ENCODE measurements at regions not wholly inside any gene's neighbourhood (a gene's known extent, or its start where the extent isn't known, plus 50 kb on each side); places are given as distances from the start of the nearest gene placed in this dataset.

- Histone ChIP-seq H3K27me3 (ENCODE audit: low read length) (no peaks in the 10 kb centered on the region), H3K79me2 (ENCODE audit: low read length) (no peaks in the 10 kb centered on the region), H4K20me1 (ENCODE audit: low read length) (no peaks in the 10 kb centered on the region), H3K4me2 (ENCODE audit: low read length) (no peak overlapping the region), H3K4me1 (ENCODE audit: insufficient read depth, low read length) (peaks cover 28% of the 10 kb centered on the region), H3K9ac (ENCODE audit: low read length) (no peak overlapping the region), H3F3A (ENCODE audit: low read length, unreplicated experiment) (no peaks in the 10 kb centered on the region), H2AFZ (ENCODE audit: low read length) (no peak overlapping the region), H3K27ac (ENCODE audit: low read length) (no peak overlapping the region), H3K36me3 (ENCODE audit: low read depth, low read length) (no peaks in the 10 kb centered on the region), H3K9me3 (ENCODE audit: low read length) (no peaks in the 10 kb centered on the region), H3K9me2 (replicated peaks; ENCODE audit: low read length) (no peaks in the 10 kb centered on the region), H3K4me3 (ENCODE audit: low read length) (no peak overlapping the region)
- POLR2A ChIA-PET (ENCODE audit: unreplicated experiment), result no interaction called here
- TF ChIP-seq CTCF (conservative IDR thresholded peaks at IDR 0.05; ENCODE audit: low read depth, low read length), result no peak
- TF ChIP-seq EZH2phosphoT487 (IDR thresholded peaks at IDR 0.05; ENCODE audit: borderline replicate concordance, low read length), result no peak
- TF ChIP-seq EZH2 (IDR thresholded peaks at IDR 0.05; ENCODE audit: low read length, unreplicated experiment), result no peak
- no peak for ATAC-seq
- intact Hi-C loops (cut with micrococcal nuclease), result no loop called here
- BruUV-seq (replicated peaks), result no TSS peak
- no peak for DNase-seq
- CTCF ChIA-PET, result no interaction called here
Measured at GRCh38 chr12:92370828-92371227, 225.2 kb upstream of the BTG1 start.

- H3F3A ChIP-seq (ENCODE audit: low read length, unreplicated experiment), result no peaks in the 10 kb centered on the region
- H3K79me2 ChIP-seq (ENCODE audit: low read length), result no peaks in the 10 kb centered on the region
- no peak overlapping the region for H2AFZ ChIP-seq (ENCODE audit: low read length)
- CTCF ChIA-PET, result interaction anchor here (0.6 kb wide), 1 partner anchor 161 kb away, joined by 3 read pairs; no protein-coding TSS in a partner anchor
- H3K27ac ChIP-seq (ENCODE audit: low read length), result peak overlapping the region; percentile 85
- TF ChIP-seq EZH2phosphoT487 (IDR thresholded peaks at IDR 0.05; ENCODE audit: borderline replicate concordance, low read length), result no peak
- TF ChIP-seq CTCF (conservative IDR thresholded peaks at IDR 0.05; ENCODE audit: low read depth, low read length), result no peak
- no peak for TF ChIP-seq EZH2 (IDR thresholded peaks at IDR 0.05; ENCODE audit: low read length, unreplicated experiment)
- H3K9me2 ChIP-seq (replicated peaks; ENCODE audit: low read length), result no peaks in the 10 kb centered on the region
- peak overlapping the region; percentile 63 for H3K4me2 ChIP-seq (ENCODE audit: low read length)
- no peaks in the 10 kb centered on the region for H3K36me3 ChIP-seq (ENCODE audit: low read depth, low read length)
- DNase-seq (peak; percentile 95), ATAC-seq (peak; percentile 94)
- peak overlapping the region; percentile 4; the same call in 1 of the 2 replicates for H3K4me3 ChIP-seq (ENCODE audit: low read length)
- peaks cover 28% of the 10 kb centered on the region for H3K4me1 ChIP-seq (ENCODE audit: insufficient read depth, low read length)
- no peaks in the 10 kb centered on the region for H4K20me1 ChIP-seq (ENCODE audit: low read length)
- intact Hi-C loops (cut with micrococcal nuclease), result no loop called here
- POLR2A ChIA-PET (ENCODE audit: unreplicated experiment), result no interaction called here
- H3K27me3 ChIP-seq (ENCODE audit: low read length), result no peaks in the 10 kb centered on the region
- no peaks in the 10 kb centered on the region for H3K9me3 ChIP-seq (ENCODE audit: low read length)
- BruUV-seq (replicated peaks), result no TSS peak
- H3K9ac ChIP-seq (ENCODE audit: low read length), result peak overlapping the region; percentile 45; the same call in 1 of the 2 replicates
Measured at GRCh38 chr12:92369636-92370035, 224.0 kb upstream of the BTG1 start.

- DNase-seq, result peak; percentile 72
Measured at GRCh38 chr12:92369056-92369455, 223.4 kb upstream of the BTG1 start.

More at GRCh38 chr12:92369056-92369455, 223.4 kb upstream of the BTG1 start:
- Histone ChIP-seq H3K27ac (ENCODE audit: low read length) (peak overlapping the region; percentile 85), H3K36me3 (ENCODE audit: low read depth, low read length) (no peaks in the 10 kb centered on the region), H3K9ac (ENCODE audit: low read length) (peak overlapping the region; percentile 45; the same call in 1 of the 2 replicates), H3K79me2 (ENCODE audit: low read length) (no peaks in the 10 kb centered on the region), H3K9me2 (replicated peaks; ENCODE audit: low read length) (no peaks in the 10 kb centered on the region), H4K20me1 (ENCODE audit: low read length) (no peaks in the 10 kb centered on the region), H2AFZ (ENCODE audit: low read length) (peak overlapping the region; percentile 10; the same call in 1 of the 2 replicates), H3F3A (ENCODE audit: low read length, unreplicated experiment) (no peaks in the 10 kb centered on the region), H3K4me2 (ENCODE audit: low read length) (peak overlapping the region; percentile 63), H3K4me1 (ENCODE audit: insufficient read depth, low read length) (peaks cover 28% of the 10 kb centered on the region), H3K27me3 (ENCODE audit: low read length) (no peaks in the 10 kb centered on the region), H3K9me3 (ENCODE audit: low read length) (no peaks in the 10 kb centered on the region), H3K4me3 (ENCODE audit: low read length) (peak overlapping the region; percentile 4)
- intact Hi-C loops (cut with micrococcal nuclease), result no loop called here
- POLR2A ChIA-PET (ENCODE audit: unreplicated experiment), result no interaction called here
- peak; percentile 50 for ATAC-seq
- CTCF ChIA-PET, result no interaction called here
- TSS peak; percentile 73 for BruUV-seq (replicated peaks)
- TF ChIP-seq EZH2phosphoT487 (IDR thresholded peaks at IDR 0.05; ENCODE audit: borderline replicate concordance, low read length), result no peak
- no peak for TF ChIP-seq CTCF (conservative IDR thresholded peaks at IDR 0.05; ENCODE audit: low read depth, low read length)
- TF ChIP-seq EZH2 (IDR thresholded peaks at IDR 0.05; ENCODE audit: low read length, unreplicated experiment), result no peak
